NCI-H524 treated with DMSO at 0.1 percent for 48 hours (cell line): ENCODE measurements at regions not wholly inside any gene's neighbourhood (a gene's known extent, or its start where the extent isn't known, plus 50 kb on each side); places are given as distances from the start of the nearest gene placed in this dataset.
"Not testable (repeated sequence)": the region's sequence is repeated elsewhere in the genome, so short reads cannot be mapped to it uniquely, and the experiment has no call there.

Experiments
- DNase-seq: peaks from one replicate; lab custom pipeline; 2025; lab: John Stamatoyannopoulos, UW

DNA sequence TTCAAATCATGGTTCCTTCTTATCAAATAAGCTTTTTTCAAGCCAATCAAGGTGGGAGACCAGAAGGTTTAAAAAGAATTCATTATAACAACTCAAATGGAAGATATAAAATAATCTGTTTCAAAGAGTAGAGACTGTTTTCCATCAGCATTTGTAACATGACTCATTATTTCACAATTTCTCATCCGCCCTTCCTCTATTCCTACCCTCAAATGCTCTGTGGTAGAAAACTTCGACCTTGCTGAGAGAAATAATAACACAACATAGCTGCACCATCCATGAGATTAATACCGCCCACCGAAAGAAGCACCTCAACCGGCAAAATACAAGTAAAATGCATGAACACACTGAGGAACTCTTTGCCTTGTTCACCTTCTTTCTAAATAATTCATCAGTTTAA lies 2039.2 kb upstream of the CELF4 start:
- DNase-seq = no peak

- DNase-seq = peak; percentile 53
Observed at GRCh38 chr18:39602131-39602530, 2036.5 kb upstream of the CELF4 start.

GRCh38 chr18:39600894-39601293 lies 2035.3 kb upstream of the CELF4 start:
- no peak for DNase-seq

DNA sequence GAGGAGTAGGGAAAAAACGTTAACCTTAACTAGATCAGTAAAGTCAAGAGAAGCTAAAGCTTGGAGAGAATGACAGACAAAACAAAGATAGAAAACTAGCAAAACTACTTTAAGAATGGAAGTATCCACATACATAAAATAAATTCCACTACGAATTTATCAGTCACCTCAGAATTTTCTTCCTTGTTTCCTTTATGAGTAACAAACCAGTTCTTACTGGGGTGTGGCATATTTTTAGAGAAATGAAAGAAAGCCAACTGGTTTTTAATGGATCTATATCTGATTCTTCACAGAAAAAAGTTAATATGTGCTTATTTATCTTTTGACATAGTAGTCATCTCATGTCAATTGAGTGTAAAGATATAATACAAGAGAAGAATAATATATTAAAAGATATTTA lies 2033.7 kb upstream of the CELF4 start:
- DNase-seq = no peak

GRCh38 chr18:39596891-39597290 lies 2031.3 kb upstream of the CELF4 start:
- DNase-seq = no peak

- no peak for DNase-seq
Observed at GRCh38 chr18:39596221-39596620, 2030.6 kb upstream of the CELF4 start.

GRCh38 chr18:39594206-39594605 lies 2028.6 kb upstream of the CELF4 start:
- no peak for DNase-seq

DNA sequence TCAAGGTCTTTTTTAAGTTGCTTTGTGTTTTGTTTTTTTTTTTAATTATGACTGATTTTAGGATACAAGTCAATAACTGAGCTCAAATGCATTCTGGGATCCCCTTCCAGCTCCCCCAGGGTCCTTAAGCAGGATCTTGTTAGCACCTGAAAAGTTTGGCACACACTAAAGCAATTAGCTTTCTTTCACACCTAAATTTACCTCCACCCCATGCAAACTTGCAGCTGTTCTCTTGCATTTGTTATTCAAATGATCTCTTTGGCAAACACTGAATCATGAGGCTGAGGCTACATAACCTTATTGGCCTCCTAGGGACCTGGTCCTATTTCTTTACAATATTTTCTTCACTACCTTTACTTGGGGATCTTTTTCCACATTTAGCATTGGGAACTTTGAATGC lies 2026.1 kb upstream of the CELF4 start:
- DNase-seq = no peak

- no peak for DNase-seq
Observed at GRCh38 chr18:39589496-39589895, 2023.9 kb upstream of the CELF4 start.

- no peak for DNase-seq
Observed at GRCh38 chr18:39587586-39587985, 2022.0 kb upstream of the CELF4 start.

DNA sequence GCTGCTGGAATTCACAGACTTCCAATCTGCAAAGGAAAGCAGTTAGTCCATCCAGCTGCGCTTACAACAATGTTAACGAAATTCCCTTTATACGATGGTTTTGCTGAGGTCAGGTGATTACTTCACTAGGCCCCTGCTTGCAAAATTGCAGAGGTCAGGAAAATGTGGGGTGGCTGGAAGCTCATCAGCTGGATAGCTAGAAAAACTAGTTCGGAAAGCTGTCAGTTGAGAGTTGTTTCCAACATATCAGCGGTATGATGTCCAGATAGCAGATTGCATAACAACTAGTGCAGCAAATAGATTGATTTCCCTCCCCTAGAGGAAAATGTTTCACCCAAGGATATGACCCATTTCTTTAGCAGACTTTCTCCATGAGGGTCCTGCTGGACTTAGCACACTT lies 2021.1 kb upstream of the CELF4 start:
- DNase-seq = no peak

DNA sequence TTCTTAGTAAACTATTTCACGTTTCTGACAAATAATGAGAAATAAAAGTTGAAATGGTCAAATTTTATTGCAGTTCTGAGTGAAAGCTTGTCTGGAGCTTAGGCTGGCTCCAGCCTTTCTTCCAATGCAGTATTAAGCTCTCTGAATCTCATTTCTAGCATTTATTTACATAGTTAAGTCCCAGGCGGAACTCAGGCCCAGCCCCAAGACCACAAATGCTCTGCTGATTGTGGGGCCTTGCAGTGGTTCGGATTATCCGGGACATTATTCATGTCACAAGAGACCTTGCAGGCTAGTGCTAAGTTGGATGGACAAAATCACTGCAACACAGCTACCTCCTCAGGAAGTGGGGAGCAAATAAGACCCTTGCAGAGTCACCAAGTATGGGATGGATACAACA lies 2009.3 kb upstream of the CELF4 start:
- DNase-seq = no peak

DNA sequence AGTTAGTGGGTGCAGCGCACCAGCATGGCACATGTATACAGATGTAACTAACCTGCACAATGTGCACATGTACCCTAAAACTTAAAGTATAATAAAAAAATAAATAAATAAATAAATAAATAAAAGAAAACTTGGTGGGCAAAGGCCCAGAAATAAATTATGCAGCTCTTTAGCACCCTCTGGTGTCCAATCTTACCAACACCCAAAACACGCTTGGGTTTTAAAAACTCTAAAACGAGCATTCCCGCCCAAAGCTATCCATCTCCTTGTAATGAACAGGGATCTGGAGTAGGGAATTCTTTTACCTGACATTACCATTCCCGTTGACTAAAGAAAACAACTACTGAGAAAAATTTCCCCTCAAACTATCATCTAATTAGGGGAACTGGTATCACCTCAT lies 2005.9 kb upstream of the CELF4 start:
- no peak for DNase-seq

DNA sequence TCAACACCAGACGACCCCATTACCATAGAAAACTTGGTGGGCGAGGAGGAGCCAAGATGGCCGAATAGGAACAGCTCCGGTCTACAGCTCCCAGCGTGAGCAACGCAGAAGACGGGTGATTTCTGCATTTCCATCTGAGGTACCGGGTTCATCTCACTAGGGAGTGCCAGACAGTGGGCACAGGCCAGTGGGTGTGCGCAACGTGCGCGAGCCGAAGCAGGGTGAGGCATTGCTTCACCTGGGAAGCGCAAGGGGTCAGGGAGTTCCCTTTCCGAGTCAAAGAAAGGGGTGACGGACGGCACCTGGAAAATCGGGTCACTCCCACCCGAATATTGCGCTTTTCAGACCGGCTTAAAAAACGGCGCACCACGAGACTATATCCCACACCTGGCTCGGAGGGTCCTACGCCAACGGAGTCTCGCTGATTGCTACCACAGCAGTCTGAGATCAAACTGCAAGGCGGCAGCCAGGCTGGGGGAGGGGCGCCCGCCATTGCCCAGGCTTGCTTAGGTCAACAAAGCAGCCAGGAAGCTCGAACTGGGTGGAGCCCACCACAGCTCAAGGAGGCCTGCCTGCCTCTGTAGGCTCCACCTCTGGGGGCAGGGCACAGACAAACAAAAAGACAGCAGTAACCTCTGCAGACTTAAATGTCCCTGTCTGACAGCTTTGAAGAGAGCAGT lies 2000.1 kb upstream of the CELF4 start:
- not testable (repeated sequence) for DNase-seq

DNA sequence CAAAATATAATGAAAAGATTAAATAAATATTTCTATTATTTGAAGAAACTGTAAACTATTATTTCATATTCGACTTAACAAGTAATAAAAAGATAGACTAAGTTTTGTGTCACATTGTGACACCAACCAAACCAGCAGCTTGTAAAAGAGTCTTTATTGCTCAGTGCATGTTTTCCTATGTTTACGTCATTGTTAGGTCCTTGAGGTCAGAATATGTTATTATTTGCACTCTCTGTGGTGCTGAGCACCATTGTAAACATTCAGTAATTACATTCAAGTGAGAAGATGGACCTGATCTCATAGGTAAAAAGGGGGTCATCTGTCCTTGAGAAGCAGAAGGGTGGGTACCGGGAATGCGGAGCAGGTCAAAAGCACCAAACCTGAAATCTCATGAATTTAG lies 1999.1 kb upstream of the CELF4 start:
- DNase-seq = no peak

- no peak for DNase-seq
Observed at GRCh38 chr18:39561126-39561525, 1995.5 kb upstream of the CELF4 start.

- no peak for DNase-seq
Observed at GRCh38 chr18:39558658-39559057, 1993.1 kb upstream of the CELF4 start.

DNA sequence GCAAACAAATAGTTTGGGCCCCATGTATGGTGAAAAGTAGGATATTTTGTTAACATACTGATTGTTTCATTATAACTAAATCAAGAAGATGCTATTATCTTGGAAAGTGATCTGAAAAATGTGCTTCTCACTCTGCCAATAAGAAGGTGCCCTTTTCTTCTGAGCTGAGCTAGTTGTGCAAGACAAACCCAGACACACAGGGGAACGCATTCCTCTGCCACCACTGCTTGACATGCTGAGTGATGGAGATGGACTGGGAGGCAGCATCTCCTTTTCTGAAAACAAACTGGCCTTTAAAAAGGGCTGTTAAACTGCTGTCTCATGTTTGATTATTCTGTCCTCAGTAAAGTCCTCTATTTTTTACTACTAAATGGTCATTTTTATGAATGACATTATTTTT lies 1989.9 kb upstream of the CELF4 start:
- no peak for DNase-seq

DNA sequence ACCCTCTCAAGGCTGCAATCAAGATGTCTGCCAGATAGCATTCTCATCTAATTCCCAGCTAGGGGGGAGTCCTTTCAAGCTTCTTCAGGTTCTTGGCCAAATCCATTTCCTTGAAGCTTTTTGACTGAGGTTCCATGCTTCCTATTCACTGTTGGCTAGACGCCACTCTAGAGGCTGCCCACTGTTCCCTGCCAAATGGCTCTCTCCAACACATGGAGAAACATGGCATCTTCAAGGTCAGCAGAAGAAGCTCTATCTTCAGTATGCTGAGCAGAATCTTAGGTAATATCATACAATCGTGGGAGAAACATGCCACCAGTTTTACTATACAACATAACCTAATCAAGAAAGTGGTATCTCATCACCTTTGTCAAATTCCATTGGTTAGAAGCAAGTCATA lies 1985.1 kb upstream of the CELF4 start:
- no peak for DNase-seq

DNA sequence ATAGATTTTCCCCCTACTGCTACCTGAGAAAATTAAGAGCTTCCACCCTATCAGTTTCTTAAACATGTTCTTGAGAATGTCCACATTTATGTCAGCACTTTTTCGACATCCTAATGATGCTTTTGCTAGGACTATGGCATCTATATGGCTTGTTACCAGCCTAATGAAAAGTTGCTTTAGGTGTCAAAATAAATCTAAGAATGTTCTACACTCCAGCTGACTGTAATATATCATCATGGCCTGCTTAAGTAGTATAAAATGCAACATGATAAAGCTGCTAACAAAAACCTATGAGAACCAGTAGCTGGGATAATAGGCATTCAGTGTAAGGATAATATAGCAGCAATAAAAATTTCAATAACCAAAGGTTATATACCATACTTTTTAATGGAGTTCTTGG lies 1983.5 kb upstream of the CELF4 start:
- DNase-seq = no peak

DNA sequence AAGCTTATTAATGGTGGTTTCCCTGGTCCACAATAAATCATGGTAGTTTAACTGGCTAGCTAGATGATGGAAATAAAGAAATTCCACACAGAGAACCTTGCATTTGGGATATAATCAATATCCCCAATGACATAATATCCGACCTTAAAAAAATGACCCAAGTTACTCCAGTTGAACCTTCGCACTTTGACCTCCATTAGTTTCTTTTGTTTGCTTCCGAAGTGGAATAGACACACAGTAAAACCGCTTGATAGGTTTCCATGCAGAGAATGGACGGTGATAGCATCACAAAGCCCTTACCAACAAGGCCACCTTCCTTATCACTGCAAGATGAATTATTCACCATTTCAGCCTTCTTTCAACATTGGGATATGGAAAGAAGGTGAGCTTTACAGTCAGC lies 1966.1 kb upstream of the CELF4 start:
- DNase-seq = no peak

GRCh38 chr18:39529358-39529757 lies 1963.8 kb upstream of the CELF4 start:
- no peak for DNase-seq

DNA sequence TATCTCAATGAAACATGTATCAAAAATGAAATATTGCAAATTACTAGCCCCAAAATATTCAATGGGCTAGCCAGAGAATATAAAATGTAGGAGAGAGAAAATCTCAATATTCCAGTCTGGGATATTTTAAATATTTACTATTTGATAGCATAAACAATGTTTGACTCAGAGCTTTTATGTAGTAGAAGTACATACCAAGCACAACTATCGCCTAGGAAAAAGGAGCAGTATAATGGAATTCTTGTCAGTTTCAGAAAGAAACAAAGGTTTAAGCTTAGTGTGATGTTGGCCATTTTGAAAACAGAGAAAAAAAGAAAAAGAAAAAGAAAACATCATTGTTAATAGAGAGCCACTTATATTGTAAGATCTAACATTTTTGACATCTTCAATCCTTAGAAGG lies 1961.9 kb upstream of the CELF4 start:
- no peak for DNase-seq

DNA sequence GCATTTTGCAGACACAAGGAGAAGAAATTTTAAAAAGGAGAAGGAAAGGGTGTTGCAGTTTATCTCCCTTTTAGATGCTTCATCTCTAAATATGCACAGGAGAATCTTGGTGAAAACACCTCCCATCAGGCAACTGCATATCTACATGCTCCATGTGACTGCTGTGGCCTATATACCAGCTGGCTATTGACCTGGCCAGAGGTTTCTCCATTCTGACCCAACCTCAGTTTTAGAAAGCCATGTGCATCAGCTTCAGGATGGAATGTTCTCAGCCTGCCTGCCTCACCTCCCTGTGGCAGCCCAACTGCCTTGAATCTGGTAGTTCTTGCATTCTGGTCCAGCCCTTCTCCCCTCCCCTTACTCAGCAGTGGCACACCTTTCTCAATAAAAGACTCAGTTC lies 1958.8 kb upstream of the CELF4 start:
- DNase-seq = no peak

GRCh38 chr18:39523281-39523680 lies 1957.7 kb upstream of the CELF4 start:
- DNase-seq = no peak
